ENCODE measurements at regions not wholly inside any gene's neighbourhood (a gene's known extent, or its start where the extent isn't known, plus 50 kb on each side); places are given as distances from the start of the nearest gene placed in this dataset.

GRCh38 chr6:22015216-22015615 is 281.6 kb downstream of the PRL start:
- H4K91ac ChIP-seq (ENCODE audit: insufficient read depth, low read depth, low read length) = peak overlapping the region; percentile 9; the same call in 1 of the 2 replicates
- no peak overlapping the region for H4K5ac ChIP-seq (ENCODE audit: low read depth, low read length)
- in situ Hi-C loops (cut with MboI; ENCODE audit: low sequenced_read_pairs) = no loop called here
- H3K56ac ChIP-seq (ENCODE audit: extremely low read depth, insufficient read depth, low read length) = no peak overlapping the region
- no peak overlapping the region for H3K18ac ChIP-seq (ENCODE audit: low read depth, low read length)
- no peak overlapping the region for H3K27ac ChIP-seq (ENCODE audit: insufficient read depth, low read length)
- H3K4me1 ChIP-seq (ENCODE audit: control insufficient read depth, insufficient read depth, low read length) = peaks cover 8% of the 10 kb centered on the region; the same call in 1 of the 2 replicates
- dilution Hi-C loops (cut with HindIII; ENCODE audit: low sequenced_read_pairs, unreplicated experiment) = no loop called here
- TF ChIP-seq USF2 (IDR thresholded peaks at IDR 0.05; ENCODE audit: low read depth, low read length) = no peak
- POLR2A ChIA-PET (ENCODE audit: unreplicated experiment) = no interaction called here
- no peak overlapping the region for H2BK15ac ChIP-seq (ENCODE audit: low read depth, low read length)
- no peak overlapping the region for H3K4me3 ChIP-seq (ENCODE audit: insufficient read depth, low read depth, low read length)
- no peak overlapping the region for H3K14ac ChIP-seq (replicated peaks; ENCODE audit: low read depth, low read length)
- ATAC-seq (ENCODE audit: low read depth) = no peak
- H3K4ac ChIP-seq (ENCODE audit: low read depth, low read length) = no peak overlapping the region
- H4K8ac ChIP-seq (ENCODE audit: low read depth in 2 of 2, low read length in 2 of 2) = no peak overlapping the region
- H3K27me3 ChIP-seq (ENCODE audit: control insufficient read depth, insufficient read depth, low read length) = no peaks in the 10 kb centered on the region
- no peaks in the 10 kb centered on the region for H3K36me3 ChIP-seq (ENCODE audit: control insufficient read depth, insufficient read depth, low read length)
- no peaks in the 10 kb centered on the region for H4K20me1 ChIP-seq (ENCODE audit: insufficient read depth, low read length)
- no peak overlapping the region for H2AK9ac ChIP-seq (replicated peaks; ENCODE audit: low read depth, low read length, poor library complexity)
- H2AK5ac ChIP-seq (ENCODE audit: low read depth, low read length) = no peak overlapping the region
- no peak overlapping the region for H2BK5ac ChIP-seq (ENCODE audit: low read depth, low read length, poor library complexity, severe bottlenecking)
- H3K23ac ChIP-seq (ENCODE audit: low read depth, low read length) = no peak overlapping the region
- CTCF ChIA-PET = interaction anchor here (0.6 kb wide), 1 partner anchor 276 kb away, joined by 5 read pairs; no protein-coding TSS in a partner anchor
- intact Hi-C loops (cut with micrococcal nuclease) = no loop called here
- H2BK20ac ChIP-seq (ENCODE audit: low read depth, low read length) = no peak overlapping the region
- H3K9ac ChIP-seq (ENCODE audit: low read depth, low read length) = no peak overlapping the region
- no peaks in the 10 kb centered on the region for H3K79me1 ChIP-seq (ENCODE audit: low read depth in 1 of 2, low read length in 2 of 2)
- DNase-seq = no peak
- H2BK120ac ChIP-seq (ENCODE audit: low read depth, low read length) = no peak overlapping the region
- BruUV-seq (replicated peaks) = no TSS peak
- peaks cover under 1% of the 10 kb centered on the region; the same call in 1 of the 2 replicates for H3K9me1 ChIP-seq (ENCODE audit: insufficient read depth, low read length)
- no peaks in the 10 kb centered on the region for H3K9me3 ChIP-seq (ENCODE audit: control insufficient read depth, insufficient read depth, low read length)
- 100% methylated on average over 1 of the region's 7 CpGs; no CpG with 5 or more reads in 1 of the 2 experiments for WGBS, 2 experiments (ENCODE audit: extremely low coverage in 2 of 2, insufficient read length in 1 of 2)
- no peak overlapping the region for H2AFZ ChIP-seq (replicated peaks; ENCODE audit: low read length, poor library complexity)
- no peak overlapping the region for H3K4me2 ChIP-seq (ENCODE audit: low read depth, low read length)
